MM.1S (cell line): ENCODE measurements at regions not wholly inside any gene's neighbourhood (a gene's known extent, or its start where the extent isn't known, plus 50 kb on each side); places are given as distances from the start of the nearest gene placed in this dataset.

ENCODE experiments used
- EZH2 ChIP-seq: fragments of 300-600 bp; sonication (generic); optimal IDR thresholded peaks from 2 replicates; pipeline ENCODE3; 2017; ENCODE audit warnings: low read depth, mild to moderate bottlenecking, antibody characterized with exemption, low read length, mixed read lengths
- EZH2phosphoT487 ChIP-seq: fragments of 300-600 bp; sonication (generic); IDR thresholded peaks from 2 replicates; pipeline ENCODE4 v1.6.1; 2018; ENCODE audit warnings: antibody characterized with exemption, low read length
- TF ChIP-seq, protein P1 (sequence below): fragments of 300-600 bp; sonication (generic); IDR thresholded peaks from 2 replicates; pipeline ENCODE4 v1.5.1; 2016; ENCODE audit warnings: antibody characterized with exemption, low read length, mixed read lengths

GRCh38 chrX:39817754-39818470 lies 279.8 kb downstream of the BCOR start:
- TF ChIP-seq, protein P1, sequence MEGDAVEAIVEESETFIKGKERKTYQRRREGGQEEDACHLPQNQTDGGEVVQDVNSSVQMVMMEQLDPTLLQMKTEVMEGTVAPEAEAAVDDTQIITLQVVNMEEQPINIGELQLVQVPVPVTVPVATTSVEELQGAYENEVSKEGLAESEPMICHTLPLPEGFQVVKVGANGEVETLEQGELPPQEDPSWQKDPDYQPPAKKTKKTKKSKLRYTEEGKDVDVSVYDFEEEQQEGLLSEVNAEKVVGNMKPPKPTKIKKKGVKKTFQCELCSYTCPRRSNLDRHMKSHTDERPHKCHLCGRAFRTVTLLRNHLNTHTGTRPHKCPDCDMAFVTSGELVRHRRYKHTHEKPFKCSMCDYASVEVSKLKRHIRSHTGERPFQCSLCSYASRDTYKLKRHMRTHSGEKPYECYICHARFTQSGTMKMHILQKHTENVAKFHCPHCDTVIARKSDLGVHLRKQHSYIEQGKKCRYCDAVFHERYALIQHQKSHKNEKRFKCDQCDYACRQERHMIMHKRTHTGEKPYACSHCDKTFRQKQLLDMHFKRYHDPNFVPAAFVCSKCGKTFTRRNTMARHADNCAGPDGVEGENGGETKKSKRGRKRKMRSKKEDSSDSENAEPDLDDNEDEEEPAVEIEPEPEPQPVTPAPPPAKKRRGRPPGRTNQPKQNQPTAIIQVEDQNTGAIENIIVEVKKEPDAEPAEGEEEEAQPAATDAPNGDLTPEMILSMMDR: no peak
- TF ChIP-seq EZH2phosphoT487: no peak
- TF ChIP-seq EZH2: no peak
